GM21737 (cell line): ENCODE measurements at regions not wholly inside any gene's neighbourhood (a gene's known extent, or its start where the extent isn't known, plus 50 kb on each side); places are given as distances from the start of the nearest gene placed in this dataset.
"Not testable (repeated sequence)": the region's sequence is repeated elsewhere in the genome, so short reads cannot be mapped to it uniquely, and the experiment has no call there.

ENCODE experiments used
- ATAC-seq: cut with Tn5 transposase; IDR thresholded peaks from one replicate; pipeline ENCODE4 v1.9.1; 2021; ENCODE audit warnings: mild to moderate bottlenecking, moderate library complexity; ENCODE audit not compliant: unreplicated experiment

DNA sequence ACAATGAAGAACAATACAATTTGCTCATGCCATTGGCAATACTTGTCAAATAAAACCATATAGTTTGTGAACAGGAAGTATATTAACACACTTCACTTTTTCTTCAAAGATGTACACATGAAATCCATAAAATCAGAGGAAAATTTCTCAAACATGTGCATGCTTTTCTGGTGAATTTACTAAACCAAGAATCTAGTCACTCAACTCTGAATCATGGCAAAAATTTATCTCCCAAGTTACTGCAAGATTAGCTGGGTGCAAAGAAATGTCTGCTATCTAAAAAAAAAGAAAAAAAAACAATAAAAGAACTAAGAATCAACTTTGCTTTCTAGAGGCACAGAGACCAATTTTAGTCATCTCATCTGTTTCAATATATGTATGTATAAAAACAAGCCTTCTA, 419.2 kb downstream of the NR4A2 start:
- no peak for ATAC-seq

GRCh38 chr2:155908567-155908966, 424.0 kb downstream of the NR4A2 start:
- ATAC-seq: no peak

DNA sequence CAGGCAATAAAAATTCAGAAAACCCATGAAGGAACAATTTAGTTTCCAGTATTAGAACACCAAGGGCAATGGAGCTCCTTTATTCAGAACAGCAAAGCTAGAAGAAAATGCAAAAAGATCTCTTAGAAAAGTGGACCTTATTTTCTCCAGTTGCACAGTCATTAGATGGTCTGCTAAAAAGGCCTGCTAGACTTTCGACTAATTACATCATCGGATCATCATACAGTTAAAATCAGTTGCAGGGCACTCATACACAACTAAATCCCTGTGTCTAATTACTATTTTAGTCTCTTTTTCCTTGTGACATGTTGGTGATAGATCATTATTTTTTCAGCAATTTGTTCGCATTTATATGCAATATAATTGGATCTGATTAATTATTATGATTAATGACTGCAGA, 425.3 kb downstream of the NR4A2 start:
- ATAC-seq: no peak

DNA sequence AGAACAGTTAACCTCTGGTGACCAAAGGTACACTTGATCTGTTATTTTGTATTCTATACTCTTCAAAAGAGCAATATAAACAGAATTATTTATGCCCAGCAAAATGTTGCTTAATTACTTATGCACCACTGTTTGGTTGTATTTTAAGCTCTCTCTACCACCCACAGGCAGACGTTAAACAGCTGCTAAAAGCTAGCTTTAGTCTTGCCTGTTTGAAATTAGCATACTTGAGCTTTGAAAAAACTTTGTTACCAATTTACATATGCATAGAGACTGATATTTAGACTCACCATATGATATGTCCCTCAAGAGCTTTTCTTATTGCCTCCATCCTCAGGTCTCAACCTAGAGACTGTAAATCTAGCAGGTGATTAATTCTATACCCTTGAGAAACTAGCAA, 426.9 kb downstream of the NR4A2 start:
- ATAC-seq: no peak

GRCh38 chr2:155904720-155905119, 427.8 kb downstream of the NR4A2 start:
- no peak for ATAC-seq

GRCh38 chr2:155902635-155903034, 429.9 kb downstream of the NR4A2 start:
- no peak for ATAC-seq

DNA sequence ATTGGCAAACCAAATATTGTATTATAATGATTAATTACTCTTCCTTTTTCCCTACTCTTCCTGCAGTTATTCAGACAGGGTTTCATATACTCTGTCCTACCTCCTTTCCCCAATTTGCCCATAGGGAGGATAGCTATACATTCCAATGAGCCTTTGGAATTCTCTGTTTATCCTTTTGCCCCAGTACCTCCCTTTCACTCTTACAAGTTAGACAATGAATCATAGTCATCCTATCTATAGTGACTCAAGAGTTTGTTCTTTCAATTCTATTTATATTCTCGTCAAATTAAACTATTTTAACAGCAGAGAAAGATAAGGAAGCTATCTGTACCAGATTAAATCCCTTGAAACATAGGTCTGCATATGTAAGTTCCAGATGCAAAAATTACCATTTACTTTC, 437.5 kb downstream of the NR4A2 start:
- no peak for ATAC-seq

GRCh38 chr2:155880382-155880781, 452.1 kb downstream of the NR4A2 start:
- not testable (repeated sequence) for ATAC-seq

- not testable (repeated sequence) for ATAC-seq
These were observed 452.6 kb downstream of the NR4A2 start for GRCh38 chr2:155879900-155880299.

DNA sequence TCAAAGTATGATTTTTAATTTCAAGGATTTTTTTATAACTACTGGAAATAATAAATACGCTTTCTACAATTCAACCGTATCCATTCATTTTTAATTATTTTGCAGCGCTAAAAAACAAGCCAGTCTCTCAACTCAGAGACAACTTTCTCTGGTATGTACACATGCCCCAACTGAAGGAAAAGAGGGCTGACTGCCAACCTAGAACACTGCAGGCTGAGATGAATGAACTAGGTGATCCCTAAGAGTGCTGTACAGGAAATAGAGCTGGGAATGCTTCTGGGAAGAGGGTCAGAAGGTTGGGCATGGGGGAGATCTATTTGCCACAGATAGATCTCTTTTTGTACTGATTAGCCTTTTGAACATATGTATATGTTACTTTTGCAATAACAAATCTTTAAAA, 460.1 kb downstream of the NR4A2 start:
- no peak for ATAC-seq

GRCh38 chr2:155871940-155872339, 460.6 kb downstream of the NR4A2 start:
- no peak for ATAC-seq

DNA sequence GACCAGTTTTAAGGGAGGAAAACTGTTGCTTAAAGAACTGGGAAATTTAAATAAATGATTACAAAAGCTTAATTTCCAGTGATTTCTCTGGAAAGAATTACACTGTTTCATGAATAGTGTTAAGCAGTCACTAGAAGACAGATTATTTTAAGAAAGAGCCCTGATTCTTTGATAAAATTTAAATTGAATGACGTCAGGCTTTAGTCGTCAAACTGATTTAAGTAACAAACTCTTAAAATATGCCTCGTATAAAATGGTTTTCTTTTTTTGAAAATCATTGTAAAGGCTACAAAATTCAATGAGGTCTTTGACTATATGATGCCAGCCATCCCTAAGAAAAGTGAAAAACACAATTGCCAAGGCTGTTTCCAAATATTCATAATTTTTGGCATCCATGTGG, 465.0 kb downstream of the NR4A2 start:
- no peak for ATAC-seq

- no peak for ATAC-seq
These were observed 466.0 kb downstream of the NR4A2 start for GRCh38 chr2:155866477-155866876.

GRCh38 chr2:155852156-155852555, 480.4 kb downstream of the NR4A2 start:
- ATAC-seq: no peak

- no peak for ATAC-seq
These were observed 486.3 kb downstream of the NR4A2 start for GRCh38 chr2:155846259-155846658.

- no peak for ATAC-seq
These were observed 488.1 kb downstream of the NR4A2 start for GRCh38 chr2:155844461-155844860.

DNA sequence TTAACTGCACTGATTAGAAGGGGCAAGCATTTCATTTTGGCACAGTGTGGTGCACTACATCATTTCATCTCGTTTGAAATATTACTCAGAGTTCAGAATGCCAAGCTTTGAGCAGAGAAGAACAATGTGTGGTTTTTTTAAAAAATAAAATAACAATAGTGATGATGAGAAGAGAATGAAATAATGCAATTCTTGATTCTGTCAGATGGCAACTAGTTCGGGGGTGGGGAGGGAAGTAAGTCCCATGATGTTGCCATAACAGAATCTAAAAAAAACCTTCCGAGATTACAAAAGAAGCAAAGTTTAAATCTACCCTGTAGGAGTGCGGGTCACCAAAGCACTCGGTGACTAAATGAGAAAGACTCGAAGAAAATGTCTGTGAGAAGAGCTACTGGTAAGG, 490.4 kb downstream of the NR4A2 start:
- no peak for ATAC-seq

- no peak for ATAC-seq
These were observed 491.1 kb downstream of the NR4A2 start for GRCh38 chr2:155841442-155841841.

DNA sequence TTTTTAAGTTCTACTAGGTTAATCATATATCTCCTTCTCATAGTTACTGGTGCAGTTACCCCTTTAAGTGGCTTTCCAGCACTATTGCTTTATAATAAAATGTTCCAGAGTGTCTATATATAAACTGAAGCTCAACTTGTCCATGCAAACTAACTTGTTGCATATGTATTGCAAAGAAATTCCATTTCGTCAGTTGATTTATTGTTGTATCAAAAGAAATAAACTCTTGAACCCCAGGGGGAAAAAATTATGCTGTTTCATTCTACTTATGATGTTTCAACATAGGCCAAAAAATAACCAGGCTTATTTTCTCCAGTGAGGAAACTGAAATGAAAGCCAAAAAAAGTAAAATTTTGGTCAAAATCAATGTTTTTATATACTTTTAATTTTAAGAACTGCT, 491.9 kb downstream of the NR4A2 start:
- no peak for ATAC-seq

GRCh38 chr2:155839991-155840390, 492.5 kb downstream of the NR4A2 start:
- ATAC-seq: no peak

GRCh38 chr2:155839436-155839835, 493.1 kb downstream of the NR4A2 start:
- ATAC-seq: no peak

DNA sequence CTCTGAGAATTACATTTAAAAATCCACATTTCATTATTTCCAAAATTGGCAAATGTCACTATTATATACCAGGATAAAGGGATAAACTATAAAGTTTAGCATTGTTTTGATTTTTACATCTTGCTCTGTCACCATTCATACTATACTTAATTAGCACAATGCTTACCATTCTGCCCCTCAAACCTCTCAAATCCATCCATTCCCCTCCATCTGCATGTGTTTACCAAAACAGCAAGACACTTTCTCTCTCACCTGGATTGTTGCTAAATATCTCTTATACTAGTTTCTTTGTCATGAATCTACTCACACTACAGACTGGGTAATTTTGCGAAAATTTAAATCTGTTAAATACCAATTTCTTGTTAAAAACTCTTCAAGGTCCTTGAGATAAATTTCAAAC, 496.1 kb downstream of the NR4A2 start:
- no peak for ATAC-seq

DNA sequence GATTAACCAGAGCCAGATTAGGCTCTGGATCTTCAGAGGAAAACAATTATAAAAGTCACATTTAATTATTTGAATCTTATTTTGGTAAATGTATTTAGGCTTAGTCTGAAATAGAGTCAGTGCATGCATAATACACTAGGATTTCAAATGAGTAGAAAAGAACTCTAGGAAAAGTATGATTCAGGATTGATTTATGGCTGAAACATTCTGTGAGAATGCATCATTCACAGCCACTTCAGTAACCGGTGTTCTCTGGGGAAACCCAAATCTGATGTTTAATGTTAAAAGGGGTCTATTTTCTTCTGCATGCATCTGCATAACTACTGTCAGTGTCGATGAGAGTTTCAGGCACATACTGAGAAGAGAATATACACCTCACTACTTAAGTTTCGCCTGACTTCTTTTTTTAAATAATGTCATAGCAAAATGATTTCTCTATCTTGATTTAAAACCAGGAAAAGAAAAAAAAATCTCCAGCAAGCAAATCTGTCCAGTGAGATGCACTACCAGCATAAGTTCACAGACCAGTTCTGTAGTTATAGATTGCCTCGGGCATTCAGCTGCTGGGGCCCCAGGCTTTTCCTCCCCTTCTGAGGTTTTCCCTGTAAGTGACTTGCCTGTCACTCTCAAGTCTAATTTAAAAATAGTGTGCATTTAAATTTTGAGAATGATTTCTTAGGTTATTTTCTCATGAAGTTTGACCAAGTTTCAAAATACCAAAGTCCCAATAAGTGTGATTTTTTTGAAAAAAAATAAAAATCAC, 501.5 kb downstream of the NR4A2 start:
- ATAC-seq: no peak
